ENCODE measurements at regions not wholly inside any gene's neighbourhood (a gene's known extent, or its start where the extent isn't known, plus 50 kb on each side); places are given as distances from the start of the nearest gene placed in this dataset.

GRCh38 chr16:5386989-5387388, 289.4 kb upstream of the EEF2KMT start:
- TF ChIP-seq POLR2A (IDR thresholded peaks at IDR 0.05) (no peak), POLR2AphosphoS5 (IDR thresholded peaks at IDR 0.05; ENCODE audit: insufficient read depth in 1 of 2, low read depth in 1 of 2) (no peak)
- TF ChIP-seq, protein P1, sequence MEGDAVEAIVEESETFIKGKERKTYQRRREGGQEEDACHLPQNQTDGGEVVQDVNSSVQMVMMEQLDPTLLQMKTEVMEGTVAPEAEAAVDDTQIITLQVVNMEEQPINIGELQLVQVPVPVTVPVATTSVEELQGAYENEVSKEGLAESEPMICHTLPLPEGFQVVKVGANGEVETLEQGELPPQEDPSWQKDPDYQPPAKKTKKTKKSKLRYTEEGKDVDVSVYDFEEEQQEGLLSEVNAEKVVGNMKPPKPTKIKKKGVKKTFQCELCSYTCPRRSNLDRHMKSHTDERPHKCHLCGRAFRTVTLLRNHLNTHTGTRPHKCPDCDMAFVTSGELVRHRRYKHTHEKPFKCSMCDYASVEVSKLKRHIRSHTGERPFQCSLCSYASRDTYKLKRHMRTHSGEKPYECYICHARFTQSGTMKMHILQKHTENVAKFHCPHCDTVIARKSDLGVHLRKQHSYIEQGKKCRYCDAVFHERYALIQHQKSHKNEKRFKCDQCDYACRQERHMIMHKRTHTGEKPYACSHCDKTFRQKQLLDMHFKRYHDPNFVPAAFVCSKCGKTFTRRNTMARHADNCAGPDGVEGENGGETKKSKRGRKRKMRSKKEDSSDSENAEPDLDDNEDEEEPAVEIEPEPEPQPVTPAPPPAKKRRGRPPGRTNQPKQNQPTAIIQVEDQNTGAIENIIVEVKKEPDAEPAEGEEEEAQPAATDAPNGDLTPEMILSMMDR (IDR thresholded peaks at IDR 0.05) = no peak

Data from vagina (tissue), 2 donors.